GM19324 (cell line): ENCODE measurements at regions not wholly inside any gene's neighbourhood (a gene's known extent, or its start where the extent isn't known, plus 50 kb on each side); places are given as distances from the start of the nearest gene placed in this dataset.
"Not testable (repeated sequence)": the region's sequence is repeated elsewhere in the genome, so short reads cannot be mapped to it uniquely, and the experiment has no call there.

Experiments used
- ATAC-seq: cut with Tn5 transposase; IDR thresholded peaks from one replicate; pipeline ENCODE4 v1.9.1; 2021; ENCODE audit warnings: mild to moderate bottlenecking, moderate library complexity; ENCODE audit not compliant: unreplicated experiment, low FRiP score

DNA sequence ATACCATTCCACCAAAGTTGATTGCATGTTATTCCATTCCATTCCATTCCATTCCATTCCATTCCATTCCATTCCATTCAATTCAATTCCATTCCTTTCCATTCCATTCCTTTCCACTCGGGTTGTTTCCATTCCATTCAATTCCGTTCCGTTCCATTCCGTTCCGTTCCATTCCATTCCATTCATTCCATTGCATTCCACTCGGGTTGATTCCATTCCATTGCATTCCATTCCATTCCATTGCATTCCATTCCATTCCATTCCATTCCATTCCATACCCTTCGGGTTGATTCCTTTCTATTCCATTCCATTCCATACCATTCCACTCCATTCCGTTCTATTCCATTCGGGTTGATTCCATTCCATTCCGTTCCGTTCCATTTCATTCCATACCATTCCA lies 166.9 kb downstream of the CWH43 start:
- peak; percentile 25 for ATAC-seq

DNA sequence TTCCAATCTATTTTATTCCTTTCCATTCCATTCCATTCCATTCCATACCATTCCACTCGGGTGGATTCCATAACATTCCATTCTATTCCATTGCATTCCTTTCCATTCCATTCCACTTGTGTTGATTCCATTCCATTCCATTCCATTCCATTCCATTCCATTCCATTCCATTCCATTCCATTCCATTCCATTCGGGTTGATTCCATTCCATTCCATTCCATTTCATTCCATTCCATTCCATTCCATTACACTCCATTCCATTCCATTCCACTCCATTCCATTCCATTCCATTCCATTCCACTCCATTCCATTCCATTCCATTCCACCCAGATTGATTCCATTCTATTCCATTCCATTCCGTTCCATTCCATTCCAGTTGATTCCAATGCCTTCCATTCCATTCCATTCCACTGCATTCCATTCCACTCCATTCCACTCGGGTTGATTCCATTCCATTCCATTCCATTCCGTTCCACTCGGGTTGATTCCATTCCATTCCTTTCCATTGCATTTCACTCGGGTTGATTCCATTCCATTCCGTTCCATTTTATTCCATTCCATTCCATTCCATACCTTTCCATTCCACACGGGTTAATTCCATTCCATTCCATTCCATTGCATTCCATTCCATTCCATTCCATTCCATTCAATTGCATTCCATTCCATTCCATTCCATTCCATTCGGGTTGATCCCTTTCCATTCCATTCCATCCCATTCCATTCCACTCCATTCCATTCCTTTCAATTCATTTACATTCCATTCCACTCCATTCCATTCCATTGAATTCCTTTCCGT lies 168.4 kb downstream of the CWH43 start:
- ATAC-seq, result peak; percentile 77

DNA sequence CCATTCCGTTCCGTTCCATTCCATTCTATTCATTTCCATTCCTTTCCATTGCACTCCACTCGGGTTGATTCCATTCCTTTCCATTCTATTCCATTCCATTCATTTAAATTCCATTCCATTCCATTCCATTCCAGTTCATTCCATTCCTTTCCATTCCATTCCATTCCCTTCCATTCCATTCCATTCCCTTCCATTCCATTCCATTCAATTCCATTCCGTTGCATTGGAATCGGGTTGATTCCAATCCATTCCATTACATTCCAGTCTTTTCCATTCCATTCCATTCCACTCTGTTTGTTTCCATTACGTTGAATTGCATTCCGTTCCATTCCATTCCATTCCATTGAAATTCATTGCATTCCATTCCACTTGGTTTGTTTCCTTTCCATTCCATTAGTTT lies 169.2 kb downstream of the CWH43 start:
- not testable (repeated sequence) for ATAC-seq

DNA sequence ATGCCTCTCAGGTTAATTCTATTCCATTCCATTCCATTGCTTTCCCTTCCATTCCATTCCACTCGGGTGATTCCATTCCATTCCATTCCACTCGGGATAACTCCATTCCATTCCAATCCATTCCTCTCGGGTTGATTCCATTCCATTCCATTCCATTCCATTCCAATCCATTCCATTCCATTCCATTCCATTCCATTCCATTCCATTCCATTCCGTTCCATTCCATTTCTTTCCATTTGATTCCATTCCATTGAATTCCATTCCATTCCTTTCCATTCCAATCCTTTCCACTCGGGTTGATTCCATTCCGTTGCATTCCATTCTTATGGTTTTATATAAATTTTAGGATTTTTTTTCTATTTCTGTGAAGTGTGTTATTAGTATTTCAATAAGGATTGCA lies 170.2 kb downstream of the CWH43 start:
- ATAC-seq, result not testable (repeated sequence)

GRCh38 chr4:49157630-49158029 lies 171.6 kb downstream of the CWH43 start:
- ATAC-seq, result not testable (repeated sequence)

GRCh38 chr4:49161111-49161541 lies 175.1 kb downstream of the CWH43 start:
- ATAC-seq, result not testable (repeated sequence)

- not testable (repeated sequence) for ATAC-seq
Observed at GRCh38 chr4:49164916-49165315, 178.8 kb downstream of the CWH43 start.

- ATAC-seq, result not testable (repeated sequence)
Observed at GRCh38 chr4:49177847-49178246, 191.8 kb downstream of the CWH43 start.

DNA sequence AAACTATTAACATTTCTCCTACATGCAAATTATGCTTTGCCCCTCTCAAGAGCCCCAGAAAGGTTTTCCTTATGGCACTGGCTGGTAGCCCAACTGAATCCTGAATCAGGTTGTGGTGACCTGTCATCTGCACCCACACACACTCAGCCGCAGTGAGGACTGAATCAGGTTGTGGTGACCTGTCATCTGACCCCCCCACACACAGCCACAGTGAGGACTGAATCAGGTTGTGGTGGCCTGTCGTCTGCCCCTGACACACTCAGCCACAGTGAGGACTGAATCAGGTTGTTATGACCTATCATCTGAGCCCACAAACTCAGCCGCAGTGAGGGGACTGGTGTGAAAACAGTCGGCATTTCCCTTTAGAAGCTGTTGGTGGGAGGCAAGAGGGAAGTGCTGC lies 195.0 kb downstream of the CWH43 start:
- not testable (repeated sequence) for ATAC-seq

- ATAC-seq, result not testable (repeated sequence)
Observed at GRCh38 chr4:49211396-49212194, 225.5 kb downstream of the CWH43 start.

- not testable (repeated sequence) for ATAC-seq
Observed at GRCh38 chr4:49213250-49213649, 227.2 kb downstream of the CWH43 start.

DNA sequence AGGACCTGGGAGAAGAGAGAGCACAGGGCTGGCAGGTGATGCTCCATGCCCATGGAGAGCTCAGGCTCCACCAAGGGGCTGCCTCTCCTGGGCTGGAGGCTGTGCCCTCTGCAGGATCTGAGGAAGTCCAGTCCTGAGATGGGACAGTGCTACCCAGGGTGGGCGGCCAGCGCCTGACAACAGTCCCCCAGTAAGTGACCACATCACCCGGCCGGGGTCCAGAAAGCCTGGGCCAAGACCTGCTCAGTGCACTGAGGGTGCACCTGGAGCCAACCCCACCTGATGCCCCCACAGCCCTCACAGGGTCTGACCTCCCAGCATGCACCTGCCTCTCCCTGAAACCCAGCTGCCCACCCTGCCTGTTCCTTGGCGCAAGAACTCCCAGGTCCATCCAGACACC lies 227.7 kb downstream of the CWH43 start:
- not testable (repeated sequence) for ATAC-seq

- not testable (repeated sequence) for ATAC-seq
Observed at GRCh38 chr4:49214453-49215081, 228.5 kb downstream of the CWH43 start.

- ATAC-seq, result not testable (repeated sequence)
Observed at GRCh38 chr4:49215082-49215479, 229.0 kb downstream of the CWH43 start.

GRCh38 chr4:49216606-49217005 lies 230.5 kb downstream of the CWH43 start:
- not testable (repeated sequence) for ATAC-seq

DNA sequence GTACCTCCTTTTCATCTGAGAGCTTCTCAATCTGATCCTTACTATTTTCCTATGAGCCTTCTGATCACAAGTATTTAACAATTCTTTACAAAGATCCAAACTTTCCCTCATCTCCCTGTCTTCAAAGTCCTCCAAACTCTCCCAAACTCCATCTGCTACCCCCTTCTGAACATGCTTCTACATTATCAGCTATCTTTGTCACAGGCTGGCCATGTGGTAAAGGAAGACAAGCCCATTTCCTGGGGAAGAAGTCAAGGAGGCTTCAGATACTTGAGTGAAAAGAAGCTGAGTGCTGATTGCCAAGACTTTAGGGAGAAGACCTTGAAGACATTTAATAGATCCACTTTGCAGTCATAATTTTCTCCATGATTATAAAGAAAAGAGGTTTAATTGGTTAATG lies 231.4 kb downstream of the CWH43 start:
- ATAC-seq, result no peak

DNA sequence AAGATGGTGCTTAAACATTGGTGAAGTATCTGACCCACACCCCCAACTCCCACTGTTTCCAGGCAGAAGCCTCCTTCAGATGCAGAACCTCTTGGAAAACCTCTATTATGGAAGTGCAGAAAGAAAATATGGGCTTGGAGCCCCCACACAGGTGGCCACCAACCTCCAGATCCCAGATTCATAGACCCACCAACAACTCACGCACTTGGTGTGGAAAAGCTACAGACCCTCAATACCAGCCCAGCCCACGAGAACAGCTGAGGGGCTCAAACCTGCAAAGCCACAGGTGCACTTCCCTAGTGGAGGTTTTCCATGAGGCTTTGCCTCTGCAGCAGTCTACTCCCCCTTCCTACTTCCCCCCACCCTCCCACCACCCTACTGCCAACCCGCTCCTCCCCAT lies 232.0 kb downstream of the CWH43 start:
- ATAC-seq, result not testable (repeated sequence)

DNA sequence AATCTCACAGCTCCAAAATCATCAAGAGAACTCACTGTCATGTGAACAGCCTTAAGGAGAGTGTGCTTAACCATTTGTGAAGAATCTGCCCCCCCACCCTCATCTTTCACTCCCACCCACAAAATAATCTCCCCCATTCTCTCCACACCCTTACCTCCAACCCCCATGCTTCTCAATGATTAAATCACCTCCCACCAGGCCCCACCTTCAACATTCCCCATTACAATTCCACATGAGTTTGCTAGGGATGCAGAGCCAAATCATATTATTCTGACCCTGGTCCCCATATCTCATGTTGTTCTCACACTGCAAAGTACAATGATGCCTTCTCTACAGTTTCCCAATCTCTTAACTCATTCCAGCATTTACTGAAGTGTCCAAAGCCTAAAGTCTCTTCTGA lies 232.9 kb downstream of the CWH43 start:
- not testable (repeated sequence) for ATAC-seq

- ATAC-seq, result not testable (repeated sequence)
Observed at GRCh38 chr4:49219489-49220225, 233.6 kb downstream of the CWH43 start.

DNA sequence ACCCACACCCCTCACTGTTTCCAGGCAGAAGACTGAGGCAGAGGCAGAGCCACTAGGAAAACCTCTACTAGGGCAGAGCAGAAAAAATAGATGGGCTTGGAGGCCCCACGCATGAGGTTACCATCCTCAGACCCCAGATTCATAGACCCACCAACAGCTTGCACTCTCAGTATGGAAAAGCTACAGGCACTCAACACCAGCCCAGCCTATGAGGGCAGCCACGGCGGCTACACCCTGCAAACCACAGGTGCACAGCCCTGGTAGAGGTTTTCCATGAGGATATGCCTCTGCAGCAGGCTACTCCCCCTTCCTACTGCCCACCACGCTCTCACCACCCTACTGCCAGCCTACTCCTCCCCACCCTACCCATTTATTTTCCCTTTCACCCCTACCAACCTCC lies 235.1 kb downstream of the CWH43 start:
- ATAC-seq, result no peak
